ENCODE measurements at regions not wholly inside any gene's neighbourhood (a gene's known extent, or its start where the extent isn't known, plus 50 kb on each side); places are given as distances from the start of the nearest gene placed in this dataset.
"Not testable (repeated sequence)": the region's sequence is repeated elsewhere in the genome, so short reads cannot be mapped to it uniquely, and the experiment has no call there.

- not testable (repeated sequence) for TF ChIP-seq EZH2 (IDR thresholded peaks at IDR 0.05); POLR2AphosphoS5 (IDR thresholded peaks at IDR 0.05; ENCODE audit: borderline replicate concordance, low read depth, low read length); FOXP2 (optimal IDR thresholded peaks at IDR 0.05; ENCODE audit: control extremely low read depth, extremely low read length, insufficient read depth)
Observed at GRCh38 chr2:83363138-83363537, 1095.9 kb downstream of the SUCLG1 start.

Measured in SK-N-MC (cell line).